GM21576 (cell line): ENCODE measurements at regions not wholly inside any gene's neighbourhood (a gene's known extent, or its start where the extent isn't known, plus 50 kb on each side); places are given as distances from the start of the nearest gene placed in this dataset.

Source experiments
- ATAC-seq: cut with Tn5 transposase; IDR thresholded peaks from one replicate; pipeline ENCODE4 v1.9.1; 2021; ENCODE audit warnings: mild to moderate bottlenecking, moderate library complexity; ENCODE audit not compliant: unreplicated experiment

- ATAC-seq, result no peak
These were observed 195.1 kb upstream of the CADM1 start for GRCh38 chr11:115699326-115699725.

GRCh38 chr11:115698243-115698642 lies 194.0 kb upstream of the CADM1 start:
- ATAC-seq, result no peak

GRCh38 chr11:115696563-115696962 lies 192.3 kb upstream of the CADM1 start:
- no peak for ATAC-seq

- no peak for ATAC-seq
These were observed 191.6 kb upstream of the CADM1 start for GRCh38 chr11:115695677-115696364.

- ATAC-seq, result no peak
These were observed 188.8 kb upstream of the CADM1 start for GRCh38 chr11:115693002-115693401.

- no peak for ATAC-seq
These were observed 186.8 kb upstream of the CADM1 start for GRCh38 chr11:115691030-115691429.

GRCh38 chr11:115687934-115688333 lies 183.7 kb upstream of the CADM1 start:
- no peak for ATAC-seq

GRCh38 chr11:115684699-115685098 lies 180.5 kb upstream of the CADM1 start:
- no peak for ATAC-seq

GRCh38 chr11:115684135-115684534 lies 179.9 kb upstream of the CADM1 start:
- no peak for ATAC-seq

GRCh38 chr11:115682888-115683287 lies 178.7 kb upstream of the CADM1 start:
- ATAC-seq, result no peak

GRCh38 chr11:115682101-115682500 lies 177.9 kb upstream of the CADM1 start:
- ATAC-seq, result no peak

- ATAC-seq, result no peak
These were observed 175.7 kb upstream of the CADM1 start for GRCh38 chr11:115679945-115680344.

- no peak for ATAC-seq
These were observed 174.7 kb upstream of the CADM1 start for GRCh38 chr11:115678942-115679341.

- ATAC-seq, result no peak
These were observed 173.0 kb upstream of the CADM1 start for GRCh38 chr11:115677190-115677589.

GRCh38 chr11:115676768-115677167 lies 172.6 kb upstream of the CADM1 start:
- no peak for ATAC-seq

- no peak for ATAC-seq
These were observed 172.0 kb upstream of the CADM1 start for GRCh38 chr11:115676206-115676605.

GRCh38 chr11:115674937-115675544 lies 170.8 kb upstream of the CADM1 start:
- ATAC-seq, result no peak

- ATAC-seq, result no peak
These were observed 170.1 kb upstream of the CADM1 start for GRCh38 chr11:115674176-115674936.

- ATAC-seq, result no peak
These were observed 169.5 kb upstream of the CADM1 start for GRCh38 chr11:115673720-115674119.

GRCh38 chr11:115672999-115673411 lies 168.8 kb upstream of the CADM1 start:
- ATAC-seq, result no peak

GRCh38 chr11:115672412-115672811 lies 168.2 kb upstream of the CADM1 start:
- no peak for ATAC-seq
